RPMI7951 (cell line): ENCODE measurements at regions not wholly inside any gene's neighbourhood (a gene's known extent, or its start where the extent isn't known, plus 50 kb on each side); places are given as distances from the start of the nearest gene placed in this dataset.
A peak's percentile ranks its signal among the peaks of the same experiment; 100 is the strongest.

Source experiments
- DNase-seq: peaks from one replicate; pipeline ENCODE4 v3.0.0-alpha.2; 2012; ENCODE audit warnings: low read depth

DNA sequence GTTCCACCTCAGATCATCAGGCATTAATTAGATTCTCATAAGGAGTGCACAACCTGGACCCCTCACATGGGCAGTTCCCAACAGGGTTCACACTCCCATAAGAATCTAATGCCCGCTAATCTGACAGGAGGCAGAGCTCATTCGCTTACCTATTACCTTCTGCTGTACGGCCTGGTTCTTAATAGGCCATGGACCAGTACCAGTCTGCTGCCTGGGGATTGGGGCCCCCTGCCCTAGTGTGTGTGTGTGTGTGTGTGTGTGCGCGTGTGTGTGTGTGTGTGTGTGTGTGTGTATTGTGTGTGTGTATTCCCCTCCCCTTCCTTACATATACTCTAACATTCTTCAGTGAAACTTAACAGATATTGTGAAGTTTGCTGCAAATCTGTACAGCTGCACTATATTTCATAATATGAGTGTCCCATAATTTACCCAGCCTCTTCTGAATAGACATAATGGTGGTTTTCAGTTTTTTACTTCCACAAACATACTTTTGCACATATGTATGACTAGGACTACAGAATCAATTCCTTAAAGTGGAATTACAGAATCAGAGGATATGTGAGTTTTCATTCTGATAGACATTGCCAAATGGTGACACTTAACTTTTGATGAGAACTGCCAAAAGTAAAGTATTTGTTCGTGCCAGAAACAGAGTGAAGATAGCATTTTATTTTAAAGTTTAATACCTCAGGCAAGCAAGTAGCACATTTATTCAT lies 205.2 kb upstream of the EEA1 start:
- no peak for DNase-seq

DNA sequence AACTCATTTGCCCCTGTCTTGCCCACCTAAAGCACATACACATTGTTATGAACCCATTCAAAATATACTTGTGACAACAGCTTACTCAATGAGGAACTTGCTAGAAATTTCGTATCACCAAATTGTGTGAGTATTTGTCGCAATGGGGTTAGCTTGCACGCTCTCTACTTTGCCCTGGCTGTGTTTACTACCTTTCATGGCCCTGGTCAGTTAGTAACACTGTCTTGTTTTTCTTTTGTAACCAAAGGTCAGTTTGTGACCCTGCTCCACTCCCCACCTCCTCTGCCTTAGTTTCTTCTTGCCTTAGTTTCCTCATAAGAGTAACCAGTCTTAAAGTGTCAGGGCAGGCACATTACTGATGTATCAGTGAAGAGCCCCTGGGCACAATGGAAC lies 205.8 kb upstream of the EEA1 start:
- no peak for DNase-seq

DNA sequence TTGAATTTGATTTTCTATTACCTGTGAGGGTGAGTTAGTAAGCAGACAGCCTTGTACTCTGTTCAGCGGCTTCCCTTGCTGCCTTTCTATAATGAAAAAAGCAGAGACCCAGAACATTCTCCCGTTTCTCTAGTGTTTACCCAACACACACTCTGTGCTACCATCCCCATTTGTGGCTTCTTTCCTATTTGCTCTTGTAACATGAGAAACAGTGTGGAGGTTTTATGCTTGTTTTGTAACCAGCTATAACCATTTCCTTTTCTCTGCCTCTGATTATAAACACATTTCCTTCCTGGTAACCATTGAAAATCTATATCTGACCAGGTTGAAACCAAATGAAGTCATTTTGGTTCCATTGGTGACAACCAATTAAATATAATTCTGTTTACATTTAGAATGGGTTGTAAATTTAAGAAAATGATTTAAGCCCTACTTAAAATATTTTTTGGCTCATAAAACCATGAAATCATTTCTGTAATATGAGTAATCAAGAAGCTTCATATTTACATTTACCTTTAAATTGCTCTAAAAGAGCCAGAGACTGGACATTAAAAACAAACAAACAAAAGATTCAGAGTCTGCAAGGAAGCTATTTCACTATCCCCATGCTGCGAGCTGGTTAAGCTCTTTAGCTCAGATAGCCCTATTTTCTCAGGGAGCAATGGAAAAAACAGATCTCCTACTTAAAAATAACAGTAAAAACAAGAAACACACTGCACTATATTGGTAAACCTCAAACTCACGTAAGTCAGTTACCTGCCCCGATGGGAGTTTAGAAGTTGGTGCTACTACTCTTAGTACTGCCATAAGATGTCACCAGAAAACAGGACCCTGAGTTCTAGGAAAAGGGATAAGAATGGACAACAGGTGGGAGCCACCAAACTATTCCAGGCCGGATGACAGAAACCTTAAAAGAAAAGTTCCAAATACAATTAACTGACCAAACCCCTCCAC lies 206.5 kb upstream of the EEA1 start:
- no peak for DNase-seq

DNA sequence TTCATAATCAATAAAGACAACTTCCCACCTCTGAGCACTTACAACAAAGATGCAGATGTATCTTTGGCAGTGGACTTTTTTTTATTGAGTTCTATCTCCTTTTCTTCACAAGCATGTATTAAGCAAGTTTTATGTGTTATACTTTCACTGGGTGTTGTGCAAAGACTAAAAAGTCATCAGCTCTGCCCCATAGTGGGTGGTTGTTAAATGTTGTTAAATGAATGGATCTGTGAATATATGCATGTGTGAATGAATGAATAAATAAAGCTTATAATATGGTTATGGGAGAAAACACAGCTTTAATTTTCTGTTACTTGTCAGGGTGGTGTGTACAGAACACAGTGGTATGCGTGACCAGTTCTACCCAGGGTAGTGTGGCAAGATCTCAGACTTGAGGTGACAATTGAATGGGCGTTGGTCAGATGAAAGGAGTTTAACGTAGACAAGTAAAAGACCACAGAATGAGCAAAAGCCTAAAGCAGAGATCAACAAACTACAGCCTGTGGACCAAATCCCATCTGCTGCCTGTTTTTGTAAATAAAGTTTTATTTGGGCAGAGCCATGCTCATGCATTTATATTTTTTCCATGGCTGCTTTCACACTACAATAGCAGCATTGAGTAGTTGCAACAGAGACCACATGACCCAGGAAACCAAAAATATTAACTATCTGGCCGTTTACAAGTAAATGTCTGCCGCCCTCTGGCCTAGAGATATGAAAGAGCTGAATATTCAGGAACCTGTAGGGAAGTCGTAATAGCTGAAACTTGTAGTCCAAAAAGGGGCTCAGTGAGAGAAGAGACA lies 207.4 kb upstream of the EEA1 start:
- DNase-seq = no peak

DNA sequence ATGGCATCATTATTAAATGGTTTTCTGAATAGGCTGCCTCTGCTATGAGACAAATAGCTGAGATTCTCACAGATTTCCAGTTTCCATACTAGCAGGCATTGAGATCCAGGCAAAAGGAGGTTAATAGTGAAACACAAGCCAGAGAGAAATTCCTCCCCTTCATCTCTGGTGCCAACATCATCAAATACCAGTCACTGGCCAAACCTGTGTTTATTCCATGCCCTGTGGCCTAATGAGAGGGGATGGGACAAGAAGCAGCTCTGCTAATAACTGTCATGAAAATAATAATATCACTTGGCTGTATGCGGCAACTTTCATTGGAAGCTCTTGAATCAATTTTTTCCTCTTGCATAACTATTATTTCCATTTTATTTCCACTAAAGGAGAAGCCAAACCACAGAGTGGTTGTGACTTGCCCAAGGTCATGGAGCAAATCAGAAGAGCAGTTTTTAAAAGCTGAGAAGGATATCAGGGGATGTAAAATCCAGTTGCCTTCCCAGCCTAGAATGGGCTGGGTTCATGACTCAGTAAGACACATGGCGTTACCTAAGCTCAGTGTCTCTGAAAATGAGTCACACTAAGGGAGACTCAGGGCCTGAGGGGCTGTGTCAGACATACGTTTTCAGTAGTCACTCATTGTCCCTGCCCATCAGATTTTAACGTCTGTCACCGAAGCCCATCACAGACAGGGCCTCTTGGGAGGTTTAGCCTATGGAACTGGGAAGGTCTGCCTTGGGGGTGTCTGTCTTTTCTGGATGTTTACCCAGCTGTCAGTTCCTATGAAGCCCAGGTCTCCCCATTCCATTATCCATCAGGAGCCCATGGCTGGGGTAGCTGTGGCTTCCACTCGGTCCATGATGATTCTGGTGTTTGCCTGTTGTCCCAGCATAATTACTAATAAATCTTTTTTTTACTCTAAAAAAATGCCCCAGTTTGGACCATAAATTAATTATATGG lies 208.8 kb upstream of the EEA1 start:
- DNase-seq = peak; percentile 92

DNA sequence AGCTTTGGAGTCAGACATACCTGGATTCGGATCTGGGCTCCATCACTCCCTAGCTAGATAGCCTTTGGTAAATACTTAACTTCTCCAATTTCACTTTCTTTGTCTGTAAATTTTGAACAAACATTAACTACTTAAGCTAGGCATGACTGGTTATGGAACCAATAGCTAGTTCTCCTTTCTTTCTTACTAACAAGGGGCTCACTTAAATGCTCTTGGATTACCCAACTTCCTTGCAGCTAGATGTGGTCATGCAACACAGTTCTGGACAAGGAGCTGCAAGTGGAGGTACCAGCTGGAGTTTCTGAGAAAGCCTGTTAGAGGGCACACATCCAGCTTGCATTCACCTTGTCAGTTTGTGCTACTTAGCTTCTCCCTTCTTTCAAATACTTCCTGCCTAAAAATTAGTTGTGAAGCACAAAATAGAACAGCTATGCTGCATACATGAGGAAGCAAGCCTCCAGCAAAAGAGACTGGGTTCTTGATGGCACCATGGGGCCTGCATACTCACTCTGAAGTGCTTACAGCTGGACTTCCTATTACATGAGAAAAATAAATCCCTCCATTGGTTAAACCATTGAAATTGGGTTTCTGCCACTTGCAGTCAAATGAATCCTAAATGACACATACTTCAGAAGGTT lies 210.1 kb upstream of the EEA1 start:
- DNase-seq = no peak

DNA sequence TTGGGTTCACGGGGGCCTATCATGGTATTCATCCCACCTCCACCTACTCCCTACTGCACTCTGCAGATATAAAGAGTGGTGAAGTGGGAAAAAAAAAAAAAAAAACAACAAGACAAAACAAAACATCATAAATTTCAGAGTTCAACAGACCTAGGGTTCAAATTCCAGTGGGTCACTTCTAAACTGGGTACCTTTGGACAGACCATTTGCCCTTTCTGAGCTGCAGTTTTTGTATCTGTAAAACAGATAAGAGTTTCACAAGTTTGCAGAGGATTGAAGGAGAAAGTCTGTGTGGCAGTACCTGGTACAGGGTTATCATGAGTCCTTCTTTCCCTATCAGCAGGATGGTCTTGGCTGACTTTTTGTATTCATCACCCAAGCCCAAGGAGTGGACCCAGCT lies 211.2 kb upstream of the EEA1 start:
- DNase-seq = no peak

DNA sequence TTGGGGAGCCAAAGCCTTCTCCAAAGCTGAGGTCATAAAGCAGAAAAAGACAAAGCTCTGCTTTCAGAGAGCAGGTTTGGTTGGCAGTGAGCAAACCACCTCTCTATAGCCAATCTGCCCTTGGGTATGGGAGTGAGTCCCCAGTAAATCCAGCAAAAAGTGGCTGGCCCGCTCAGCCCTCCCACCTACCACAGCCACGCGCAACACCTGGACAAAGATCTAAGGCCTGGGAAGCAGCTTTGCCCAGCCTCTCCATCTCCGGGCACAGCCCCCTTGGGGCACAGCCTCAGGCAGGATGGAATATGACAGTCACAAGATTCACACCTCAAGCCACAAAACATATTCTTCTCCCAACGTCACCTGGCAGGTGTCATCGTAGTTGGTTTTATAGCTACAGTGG lies 211.7 kb upstream of the EEA1 start:
- no peak for DNase-seq

DNA sequence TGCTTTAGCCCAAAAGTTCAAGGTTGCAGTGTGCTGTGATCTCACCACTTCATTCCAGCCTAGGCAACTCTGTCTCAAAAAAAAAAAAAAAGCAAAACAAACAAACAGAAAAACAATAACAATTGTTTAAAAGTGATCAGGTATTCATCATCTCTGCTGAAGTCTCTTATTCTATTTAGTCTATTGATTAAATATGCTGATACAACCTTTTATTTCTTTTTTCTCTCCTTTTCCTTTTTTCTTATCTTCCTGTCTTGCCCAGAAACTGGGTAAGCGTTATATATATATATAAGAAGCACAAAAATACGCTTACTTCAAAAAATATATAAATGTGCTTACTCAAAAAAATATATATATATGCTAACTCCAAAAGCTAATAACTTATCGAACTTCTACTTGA lies 213.8 kb upstream of the EEA1 start:
- DNase-seq = no peak

DNA sequence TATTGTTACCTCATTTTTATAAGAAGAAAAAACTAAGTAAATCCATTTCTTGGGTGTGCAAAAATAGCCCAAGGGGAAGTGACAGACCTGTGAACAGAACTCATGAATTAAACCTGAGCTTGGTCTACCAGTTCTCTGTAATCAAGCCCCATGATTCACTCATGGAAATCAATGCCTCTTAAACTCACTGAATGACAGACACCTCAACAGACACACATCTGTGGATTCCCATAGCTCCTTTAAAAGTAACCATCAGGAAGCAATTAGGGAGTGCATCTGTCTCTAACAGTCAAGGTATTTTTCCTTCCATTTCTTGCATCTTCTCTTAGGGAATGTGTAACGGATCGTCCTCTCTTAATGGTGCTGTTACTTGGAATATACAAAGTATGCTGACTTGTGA lies 215.0 kb upstream of the EEA1 start:
- peak; percentile 49 for DNase-seq

DNA sequence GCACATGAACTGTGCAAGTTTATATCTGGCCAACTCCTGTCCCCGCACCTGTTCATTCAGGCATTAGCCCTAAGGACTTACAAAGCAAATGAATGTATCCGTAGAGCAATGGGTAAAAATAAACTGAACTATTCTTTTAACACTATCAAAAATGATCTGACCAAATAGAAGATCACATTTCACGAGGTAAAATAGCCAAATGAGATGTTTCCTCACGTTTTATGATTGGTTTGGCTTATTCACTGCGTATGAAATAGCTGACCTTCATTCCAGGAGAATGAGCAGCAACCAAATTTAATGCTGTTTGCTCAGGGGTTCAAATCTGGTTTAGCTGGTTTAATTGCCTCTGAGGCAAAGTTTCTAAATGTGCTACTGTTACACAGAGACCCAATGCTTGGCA lies 216.0 kb upstream of the EEA1 start:
- no peak for DNase-seq

DNA sequence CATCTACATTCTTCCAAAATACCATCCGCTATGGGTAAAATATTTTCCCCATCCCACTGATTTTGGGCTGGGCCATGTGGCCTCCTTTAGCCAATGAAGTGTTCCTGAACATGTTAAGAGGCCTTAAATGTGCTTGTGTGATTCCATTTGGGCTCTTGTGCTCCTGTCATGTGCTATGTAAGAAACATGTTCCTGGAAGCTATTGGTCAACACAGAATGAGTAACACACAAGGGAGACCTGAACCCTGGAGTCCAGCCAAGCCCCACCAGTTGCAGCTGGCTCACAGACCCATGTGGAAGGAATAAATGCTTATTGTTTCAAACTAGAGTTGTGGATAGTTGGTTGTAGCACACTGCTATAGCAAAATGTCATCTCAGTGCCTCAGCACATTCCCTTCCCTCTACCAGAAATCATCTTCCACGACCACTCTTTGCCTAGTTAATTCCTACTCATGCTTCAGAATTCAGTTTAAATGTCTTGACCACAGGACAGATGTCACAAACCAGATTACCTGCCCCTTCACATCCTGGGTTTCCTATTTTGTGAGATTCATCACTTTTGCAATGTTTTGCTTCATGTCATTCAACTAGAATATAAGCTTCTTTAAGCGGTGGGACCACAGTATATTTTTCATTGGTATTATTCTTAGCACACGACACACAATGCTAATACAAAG lies 217.3 kb upstream of the EEA1 start:
- DNase-seq = peak; percentile 48

DNA sequence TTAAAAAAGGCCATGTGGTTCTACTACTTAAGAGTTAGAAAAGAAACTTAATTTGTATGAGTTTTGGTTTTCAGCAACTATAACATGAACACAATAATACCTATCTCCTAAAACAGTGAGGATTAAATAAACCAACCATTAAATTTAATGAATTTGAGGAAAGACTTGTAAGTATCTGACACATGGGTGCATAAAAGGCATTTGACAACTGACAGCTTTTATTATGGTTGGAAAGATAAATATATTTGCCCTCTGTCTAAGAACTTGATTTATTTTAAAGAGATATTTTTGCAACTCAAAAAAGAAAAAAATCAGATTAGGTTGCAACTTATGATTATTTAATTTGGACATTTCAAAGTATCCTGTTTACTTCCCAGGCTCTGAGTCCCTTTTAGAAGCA lies 217.9 kb upstream of the EEA1 start:
- no peak for DNase-seq

DNA sequence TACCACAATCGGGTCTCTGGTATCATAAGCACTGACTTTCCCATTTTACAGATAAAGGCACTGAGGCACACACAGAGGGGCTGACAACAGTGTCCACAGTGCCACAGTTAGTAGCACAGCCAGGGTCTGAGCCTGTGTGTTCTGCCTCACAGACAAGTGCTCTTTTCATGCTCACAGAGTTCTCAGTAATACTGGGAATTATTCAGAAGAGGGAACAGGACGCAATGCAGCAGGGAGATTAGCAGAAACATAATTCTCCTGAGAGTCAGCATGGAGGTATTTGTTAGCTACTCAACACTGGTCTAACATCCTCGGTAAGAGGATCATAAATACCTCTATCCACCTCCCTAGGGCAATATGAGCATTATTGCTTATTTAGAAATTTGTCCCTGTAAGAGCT lies 219.3 kb upstream of the EEA1 start:
- DNase-seq = no peak

DNA sequence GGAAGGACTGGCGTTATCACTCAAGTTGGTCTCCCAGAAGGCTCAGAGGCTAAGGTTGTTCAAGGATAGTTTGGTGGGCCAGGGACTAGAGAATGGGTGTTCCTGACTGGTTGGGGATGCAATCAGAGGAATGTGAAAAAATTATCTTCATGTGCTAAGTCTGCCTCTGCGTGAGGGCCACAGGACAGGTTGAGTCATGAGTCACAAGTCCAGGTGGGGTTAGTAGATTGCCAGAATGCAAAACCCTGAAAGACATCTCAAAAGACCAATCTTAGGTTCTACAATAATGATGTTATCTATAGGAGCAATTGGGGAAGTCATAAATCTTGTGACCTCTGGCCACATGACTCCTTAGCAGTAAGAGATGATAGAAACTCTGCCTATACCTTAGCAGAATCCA lies 220.1 kb upstream of the EEA1 start:
- DNase-seq = no peak

DNA sequence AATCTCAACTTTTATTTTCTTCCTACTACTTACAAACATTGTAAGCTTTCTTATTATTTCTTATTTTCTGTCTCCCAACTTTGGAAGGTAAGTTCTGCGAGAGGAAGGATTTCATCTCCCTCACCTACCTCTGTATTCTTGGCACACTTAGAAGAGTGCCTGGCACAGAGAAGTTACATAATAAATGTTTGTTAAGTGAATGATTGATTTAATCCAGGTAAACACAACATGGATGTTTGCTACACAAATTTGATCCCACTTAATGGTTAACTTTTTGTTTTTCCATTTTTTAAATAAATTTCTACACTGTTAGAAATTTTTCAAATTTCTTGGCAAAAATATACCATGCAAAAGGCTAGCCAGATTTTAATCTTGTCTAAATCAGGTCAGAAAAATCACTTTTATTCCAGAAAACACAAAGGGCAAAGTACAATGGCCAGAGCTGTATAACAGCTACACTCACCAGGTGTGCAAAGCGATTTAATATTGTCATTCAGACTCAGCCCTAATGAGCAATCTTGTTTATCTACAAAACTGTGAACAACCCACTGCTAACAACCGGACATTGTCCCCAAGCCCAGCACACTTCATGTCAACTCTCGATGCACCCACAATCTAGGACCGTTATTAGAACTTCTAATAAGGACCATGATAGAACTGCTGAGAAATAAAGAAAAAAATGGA lies 222.1 kb upstream of the EEA1 start:
- DNase-seq = no peak

DNA sequence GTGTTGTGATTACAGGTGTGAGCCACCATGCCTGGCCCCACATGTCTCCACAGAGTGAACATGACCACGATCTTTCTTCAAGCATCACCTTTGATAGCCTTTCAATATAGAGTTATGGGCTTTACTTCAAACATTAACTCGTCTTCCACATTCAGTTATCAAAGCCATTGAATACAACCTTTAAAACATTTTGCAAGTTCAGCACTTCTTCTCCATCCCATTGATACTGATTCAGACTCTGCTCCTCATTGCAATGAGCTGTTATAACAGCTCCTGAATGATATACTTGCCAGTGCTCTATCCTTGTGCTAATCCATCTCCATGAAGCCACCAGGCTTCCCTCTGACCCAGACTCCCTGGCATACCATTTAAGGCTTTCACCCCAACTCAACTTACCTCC lies 223.5 kb upstream of the EEA1 start:
- DNase-seq = no peak

DNA sequence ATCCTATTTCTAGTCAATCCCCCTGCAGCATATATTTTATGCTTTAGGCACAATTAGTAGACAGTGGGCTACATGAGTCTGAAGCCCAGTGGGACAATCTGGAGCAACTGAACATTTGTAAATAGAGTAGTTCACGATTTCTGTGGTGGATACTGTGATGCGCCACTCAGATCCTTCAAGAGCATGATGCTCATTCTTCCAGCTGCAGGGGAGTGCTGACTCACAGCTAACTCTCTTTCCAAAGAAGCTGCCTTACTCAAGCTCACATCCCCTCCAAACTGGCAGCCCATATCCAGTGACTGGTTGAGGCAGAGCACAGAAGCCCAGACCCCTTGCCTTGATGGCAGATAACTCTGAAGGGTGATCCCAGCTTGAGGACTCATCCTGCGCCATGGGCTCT lies 224.2 kb upstream of the EEA1 start:
- DNase-seq = peak; percentile 36

DNA sequence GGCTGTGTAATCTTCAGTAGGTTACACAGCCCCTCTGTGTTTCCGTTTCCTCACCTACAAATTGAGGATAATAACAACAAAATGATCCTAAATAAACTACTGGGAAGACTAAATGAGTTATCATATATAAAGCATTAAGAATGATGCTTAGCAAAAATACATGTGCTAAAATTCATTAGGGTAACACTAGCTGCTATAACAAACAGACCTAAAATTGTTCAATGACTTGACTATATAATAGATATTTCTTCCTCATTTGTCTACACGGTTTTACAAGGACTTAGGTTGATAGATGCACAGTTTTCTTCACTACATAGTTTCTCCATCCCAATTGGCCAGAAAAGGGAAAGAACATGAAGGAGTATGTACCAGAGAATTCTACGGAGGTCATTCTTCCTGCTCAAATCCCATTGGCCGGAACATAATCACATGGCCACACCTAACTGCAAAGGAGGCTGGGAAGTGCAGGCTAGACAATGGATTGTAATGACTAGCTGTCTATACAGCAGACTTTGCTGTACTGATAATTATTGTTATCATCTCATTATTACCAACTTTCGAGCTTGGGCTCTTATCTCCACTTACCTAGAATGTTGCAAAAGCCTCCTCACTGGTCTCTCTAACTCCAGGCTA lies 223.5 kb upstream of the NUDT4 start:
- DNase-seq = no peak
